Lower lobe of right lung (tissue), 2 donors: ENCODE measurements at regions not wholly inside any gene's neighbourhood (a gene's known extent, or its start where the extent isn't known, plus 50 kb on each side); places are given as distances from the start of the nearest gene placed in this dataset.

Experiments used
- ATAC-seq, 2 donors: fragments of 200-7000 bp; cut with Tn5 transposase; one replicate each; pipeline ENCODE4 v1.9.1; 2020 to 2022; ENCODE audit warnings: mild to moderate bottlenecking in 2 of 2, moderate library complexity in 2 of 2
- DNase-seq: peaks from one replicate; pipeline ENCODE4 v3.0.0-alpha.2; 2020
- H3K27ac ChIP-seq: fragments of 200-600 bp; one replicate; pipeline ENCODE4 v1.8.0; 2022
- H3K27me3 ChIP-seq: fragments of 200-600 bp; one replicate; pipeline ENCODE4 v1.8.0; 2022; ENCODE audit warnings: low read depth
- H3K36me3 ChIP-seq: fragments of 200-600 bp; one replicate; pipeline ENCODE4 v1.8.0; 2022; ENCODE audit warnings: mild to moderate bottlenecking
- H3K4me1 ChIP-seq: fragments of 200-600 bp; one replicate; pipeline ENCODE4 v1.8.0; 2022
- H3K4me3 ChIP-seq: fragments of 200-600 bp; one replicate; pipeline ENCODE4 v1.8.0; 2022; ENCODE audit warnings: mild to moderate bottlenecking
- H3K9me3 ChIP-seq: fragments of 200-600 bp; one replicate; pipeline ENCODE4 v1.8.0; 2022
- CTCF ChIP-seq: fragments of 200-600 bp; IDR thresholded peaks from one replicate; pipeline ENCODE4 v1.8.0; 2022; ENCODE audit warnings: antibody characterized with exemption, mild to moderate bottlenecking
- intact Hi-C: fragments of 100-400 bp; cut with DNase I; formaldehyde crosslinking; loops from one replicate; pipeline ENCODE4 v1.11.0; 2022
- donor health status: DM: no; HTN: yes; CAD: no; lungs with severe emphysema.

DNA sequence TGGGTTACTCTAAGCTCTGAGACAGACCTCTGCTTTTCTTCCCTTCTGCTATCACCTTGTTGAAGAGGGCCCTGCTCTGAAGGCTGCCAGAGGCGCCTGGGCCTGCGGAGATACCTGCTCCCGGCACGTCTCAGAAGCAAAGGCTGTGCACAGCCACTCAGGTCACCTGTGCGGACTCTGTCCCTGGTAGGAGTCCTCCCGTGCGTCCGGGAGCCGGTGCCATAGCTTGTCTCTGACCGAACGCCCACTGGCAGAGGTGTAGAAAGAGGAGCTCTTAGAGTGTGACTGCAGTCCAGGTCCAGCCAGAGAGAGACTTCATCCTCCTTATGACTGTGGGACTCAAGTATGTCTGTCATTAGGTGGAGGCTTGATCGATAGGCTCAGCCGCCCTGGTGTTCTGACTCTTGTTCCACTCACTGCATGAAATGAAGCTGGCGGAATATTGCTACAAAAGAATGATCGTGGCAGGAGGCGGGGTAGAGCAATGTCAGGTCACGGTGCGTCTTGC, 51.0 kb upstream of the UNC93A start:
- Histone ChIP-seq H3K4me3 (no peak overlapping the region), H3K4me1 (no peaks in the 10 kb centered on the region), H3K27me3 (peaks cover 5% of the 10 kb centered on the region), H3K27ac (no peak overlapping the region), H3K36me3 (no peaks in the 10 kb centered on the region), H3K9me3 (no peaks in the 10 kb centered on the region)
- intact Hi-C loops: no loop called here
- DNase-seq: no peak
- TF ChIP-seq CTCF: no peak
- ATAC-seq: no peak
